HepG2 (cell line): ENCODE measurements at regions not wholly inside any gene's neighbourhood (a gene's known extent, or its start where the extent isn't known, plus 50 kb on each side); places are given as distances from the start of the nearest gene placed in this dataset.

Experiments
- ATAC-seq: fragments of 200-7000 bp; cut with Tn5 transposase; 3 replicates; pipeline ENCODE4 v1.9.1; 2020; ENCODE audit warnings: mild to moderate bottlenecking, moderate library complexity
- BruUV-seq: library from RNA; stranded (reverse); fragments of 400-500 nt; replicated peaks from 2 replicates; lab custom pipeline; 2021; lab: Mats Ljungman, UMichigan
- CTCF ChIA-PET: fragments of 300-600 bp; formaldehyde crosslinking; extraction: SDS; loops from one replicate; lab custom pipeline; 2021; ENCODE audit warnings: low total read pairs, inconsistent platforms, low intra/inter-chr PET ratio; lab: Yijun Ruan, JAX
- POLR2A ChIA-PET: fragments of 350-600 bp; sonication (Branson Sonifier 250); formaldehyde crosslinking; loops from one replicate; lab custom pipeline; 2020; ENCODE audit warnings: antibody characterized with exemption, inconsistent platforms; lab: Yijun Ruan, JAX
- DNase-seq: peaks from one replicate; pipeline ENCODE4 v3.0.0-alpha.2; 2015; ENCODE audit warnings: low spot score
- FAIRE-seq: peaks from 3 replicates; lab custom pipeline; 2011; peaks lifted over from hg19 to GRCh38; lab: Jason Lieb, UNC
- H2AFZ ChIP-seq: one replicate; pipeline ENCODE4 v1.6.1; 2011; ENCODE audit warnings: low read length, inconsistent platforms
- H3K27ac ChIP-seq: fragments of 300-600 bp; 3 replicates; pipeline ENCODE4 v1.8.0; 2011; ENCODE audit warnings: mixed run types, mild to moderate bottlenecking, mixed read lengths, low read length, inconsistent platforms; ENCODE audit not compliant: insufficient read depth; ENCODE audit errors: extremely low read length
- H3K27me3 ChIP-seq, 2 experiments: fragments of 200-600 bp in 1 of 2; 2 replicates in 1 of 2; 3 replicates in 1 of 2; pipeline versions ENCODE4 v1.6.0 to v1.8.0; 2011; ENCODE audit warnings: low read length in 2 of 2, mild to moderate bottlenecking in 2 of 2, moderate library complexity in 2 of 2, inconsistent platforms in 1 of 2; ENCODE audit not compliant: insufficient read depth in 2 of 2, control insufficient read depth in 1 of 2
- H3K36me3 ChIP-seq, 2 experiments: fragments of 200-600 bp in 1 of 2; replicated peaks in 1 of 2; 2 replicates in 1 of 2; 3 replicates in 1 of 2; pipeline versions ENCODE4 v1.5.1 to v1.8.0; 2011; ENCODE audit warnings: low read length in 2 of 2, inconsistent platforms in 1 of 2; ENCODE audit not compliant: insufficient read depth in 2 of 2, control insufficient read depth in 1 of 2
- H3K4me1 ChIP-seq: 2 replicates; pipeline ENCODE4 v1.5.1; 2012; ENCODE audit warnings: low read length, inconsistent platforms; ENCODE audit not compliant: insufficient read depth
- H3K4me2 ChIP-seq: 2 replicates; pipeline ENCODE4 v1.6.0; 2011; ENCODE audit warnings: low read depth, low read length, inconsistent platforms
- H3K4me3 ChIP-seq, 3 experiments: fragments of 200-600 bp in 1 of 3; sonication (generic), shearing (Covaris generic) in 1 of 3; replicated peaks in 1 of 3; 2 replicates each; pipeline ENCODE4 v1.5.1; 2011 to 2016; ENCODE audit warnings: low read length in 3 of 3, inconsistent platforms in 2 of 3, low read depth in 2 of 3, mild to moderate bottlenecking in 2 of 3, control low read depth in 1 of 3, mixed read lengths in 1 of 3; ENCODE audit not compliant: insufficient read depth in 1 of 3
- H3K79me2 ChIP-seq: one replicate; pipeline ENCODE4 v1.6.1; 2011; ENCODE audit warnings: low read length, inconsistent platforms; ENCODE audit not compliant: insufficient read depth
- H3K9ac ChIP-seq: 2 replicates; pipeline ENCODE4 v1.6.0; 2011; ENCODE audit warnings: mild to moderate bottlenecking, low read depth, low read length, inconsistent platforms; ENCODE audit not compliant: insufficient read depth
- H3K9me3 ChIP-seq: 2 replicates; pipeline ENCODE4 v1.5.1; 2012; ENCODE audit warnings: mild to moderate bottlenecking, low read length
- H4K20me1 ChIP-seq: 2 replicates; pipeline ENCODE4 v1.6.0; 2011; ENCODE audit warnings: inconsistent platforms, mild to moderate bottlenecking, low read length, moderate library complexity; ENCODE audit not compliant: insufficient read depth
- BCLAF1 ChIP-seq: fragments of 450-650 bp; IDR thresholded peaks from 2 replicates; pipeline ENCODE4 v1.6.1; 2017; ENCODE audit warnings: mild to moderate bottlenecking
- ELK4 ChIP-seq: sonication (generic); formaldehyde crosslinking; IDR thresholded peaks from 2 replicates; pipeline ENCODE4 v1.9.0; 2021; ENCODE audit warnings: missing genetic modification reagents, borderline replicate concordance
- KIAA2018 ChIP-seq: sonication (generic); formaldehyde crosslinking; IDR thresholded peaks from 2 replicates; pipeline ENCODE4 v1.5.0; 2020; ENCODE audit warnings: mild to moderate bottlenecking, missing genetic modification reagents, borderline replicate concordance
- MEIS2 ChIP-seq: sonication (generic); formaldehyde crosslinking; IDR thresholded peaks from 2 replicates; pipeline ENCODE4 v1.9.0; 2021; ENCODE audit warnings: mild to moderate bottlenecking, missing genetic modification reagents
- REXO4 ChIP-seq: sonication (generic); formaldehyde crosslinking; IDR thresholded peaks from 2 replicates; pipeline ENCODE4 v1.8.0; 2022; ENCODE audit warnings: missing genetic modification reagents, mild to moderate bottlenecking, borderline replicate concordance
- ZNF12 ChIP-seq: sonication (generic); formaldehyde crosslinking; IDR thresholded peaks from 2 replicates; pipeline ENCODE4 v1.5.0; 2020; ENCODE audit warnings: missing genetic modification reagents
- ZNF224 ChIP-seq: sonication (generic); formaldehyde crosslinking; IDR thresholded peaks from 2 replicates; pipeline ENCODE4 v1.5.0; 2020; ENCODE audit warnings: mild to moderate bottlenecking, missing genetic modification reagents
- ZNF24 ChIP-seq: fragments of 450-650 bp; IDR thresholded peaks from 2 replicates; pipeline ENCODE4 v1.6.1; 2017; ENCODE audit warnings: antibody characterized with exemption, mild to moderate bottlenecking
- ZNF256 ChIP-seq: sonication (generic); formaldehyde crosslinking; conservative IDR thresholded peaks from 2 replicates; pipeline ENCODE4 v1.4.0; 2020; ENCODE audit warnings: missing genetic modification reagents
- ZNF263 ChIP-seq: sonication (generic); formaldehyde crosslinking; IDR thresholded peaks from 2 replicates; pipeline ENCODE4 v1.4.0; 2020; ENCODE audit warnings: missing genetic modification reagents
- ZNF3 ChIP-seq: IDR thresholded peaks from 2 replicates; pipeline ENCODE4 v1.7.0; 2017; ENCODE audit warnings: inconsistent platforms
- ZNF674 ChIP-seq: sonication (generic); formaldehyde crosslinking; IDR thresholded peaks from 2 replicates; pipeline ENCODE4 v1.5.0; 2020; ENCODE audit warnings: low read depth, mild to moderate bottlenecking, missing genetic modification reagents
- ZNF788 ChIP-seq: sonication (generic); formaldehyde crosslinking; IDR thresholded peaks from 2 replicates; pipeline ENCODE4 v1.5.0; 2020; ENCODE audit warnings: mild to moderate bottlenecking, missing genetic modification reagents, borderline replicate concordance
- WGBS: methylation state at CpG from one replicate; pipeline ENCODE4 v1.1.6; 2017; ENCODE audit warnings: low lambda C conversion rate; 5-methylcytosine and 5-hydroxymethylcytosine counted together
- in situ Hi-C: cut with HindIII; loops from 2 replicates; pipeline ENCODE4 v1.10.0; 2017; ENCODE audit warnings: low pct_unique_long_range_greater_than_20kb; ENCODE audit not compliant: extremely low pct_ligation_motif_present
- intact Hi-C: fragments of 100-400 bp; cut with micrococcal nuclease; formaldehyde crosslinking; loops from one replicate; pipeline ENCODE4 v1.10.0; 2022; ENCODE audit not compliant: unreplicated experiment
- TF ChIP-seq, protein P1 (sequence below): IDR thresholded peaks from 2 replicates; pipeline ENCODE4 v1.6.1; 2016

DNA sequence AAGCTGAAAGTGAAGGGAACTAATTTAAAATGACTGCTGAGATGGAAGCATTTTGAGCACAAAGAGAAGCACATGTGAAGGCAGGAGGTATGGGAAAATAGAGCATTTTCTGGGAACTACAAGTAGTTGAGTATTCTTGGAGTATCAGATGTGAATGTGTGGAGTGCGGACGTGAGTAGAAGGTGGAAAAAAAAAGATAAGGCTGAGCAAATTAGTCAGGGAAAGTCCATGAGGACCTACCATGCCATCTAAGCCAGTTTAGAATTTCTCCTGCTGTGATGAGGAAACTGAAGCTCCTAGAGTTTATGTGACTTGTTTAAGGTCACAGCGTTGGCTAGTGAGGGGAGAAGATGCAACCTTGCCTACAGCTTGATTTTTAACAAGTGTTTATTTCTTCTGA is 578.1 kb upstream of the MIR17HG start:
- DNase-seq, result no peak
- BruUV-seq, result no TSS peak
- WGBS, result 23% methylated on average over 3 of the region's 3 CpGs
- intact Hi-C loops (no loop called here), in situ Hi-C loops (no loop called here)
- H3K4me1 ChIP-seq, result no peaks in the 10 kb centered on the region
- no peaks in the 10 kb centered on the region; a peak in 1 of 5 replicates for H3K27me3 ChIP-seq
- no peak for FAIRE-seq
- no peak overlapping the region for H3K4me3 ChIP-seq
- no peaks in the 10 kb centered on the region for H3K36me3 ChIP-seq
- no peaks in the 10 kb centered on the region for H3K79me2 ChIP-seq
- ATAC-seq, result no peak
- ChIA-PET POLR2A (no interaction called here), CTCF (no interaction called here)
- H4K20me1 ChIP-seq, result no peaks in the 10 kb centered on the region
- no peaks in the 10 kb centered on the region for H3K9me3 ChIP-seq
- H2AFZ ChIP-seq, result no peak overlapping the region
- H3K9ac ChIP-seq, result no peak overlapping the region
- H3K4me2 ChIP-seq, result no peak overlapping the region
- no peak overlapping the region for H3K27ac ChIP-seq
- no peak for TF ChIP-seq ZNF256 (CRISPR knock-in tag)
- no peak for TF ChIP-seq KIAA2018
- TF ChIP-seq ZNF263 (CRISPR knock-in tag), result no peak
- TF ChIP-seq MEIS2 (CRISPR knock-in tag), result no peak
- no peak for TF ChIP-seq BCLAF1
- TF ChIP-seq ZNF224 (CRISPR knock-in tag), result no peak
- TF ChIP-seq, protein P1, sequence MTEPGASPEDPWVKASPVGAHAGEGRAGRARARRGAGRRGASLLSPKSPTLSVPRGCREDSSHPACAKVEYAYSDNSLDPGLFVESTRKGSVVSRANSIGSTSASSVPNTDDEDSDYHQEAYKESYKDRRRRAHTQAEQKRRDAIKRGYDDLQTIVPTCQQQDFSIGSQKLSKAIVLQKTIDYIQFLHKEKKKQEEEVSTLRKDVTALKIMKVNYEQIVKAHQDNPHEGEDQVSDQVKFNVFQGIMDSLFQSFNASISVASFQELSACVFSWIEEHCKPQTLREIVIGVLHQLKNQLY, result no peak
- no peak for TF ChIP-seq ZNF24
- TF ChIP-seq ZNF12 (CRISPR knock-in tag), result no peak
- TF ChIP-seq REXO4 (CRISPR knock-in tag), result no peak
- TF ChIP-seq ELK4, result no peak
- TF ChIP-seq ZNF674, result no peak
- TF ChIP-seq ZNF788 (CRISPR knock-in tag), result no peak
- TF ChIP-seq ZNF3 (CRISPR knock-in tag), result no peak
